ENCODE measurements at regions not wholly inside any gene's neighbourhood (a gene's known extent, or its start where the extent isn't known, plus 50 kb on each side); places are given as distances from the start of the nearest gene placed in this dataset.

- no peak for DNase-seq (ENCODE audit: low read depth in 2 of 2)
Observed at GRCh38 chr2:58914733-58915505, 673.8 kb upstream of the FANCL start.

GRCh38 chr2:58913082-58913726, 672.1 kb upstream of the FANCL start:
- no peak for DNase-seq (ENCODE audit: low read depth in 2 of 2)

GRCh38 chr2:58911877-58912276, 670.8 kb upstream of the FANCL start:
- DNase-seq (ENCODE audit: low read depth in 2 of 2), result no peak

GRCh38 chr2:58908501-58909154, 667.5 kb upstream of the FANCL start:
- DNase-seq (ENCODE audit: low read depth in 2 of 2), result no peak

GRCh38 chr2:58907644-58908043, 666.5 kb upstream of the FANCL start:
- DNase-seq (ENCODE audit: low read depth in 2 of 2), result no peak

GRCh38 chr2:58906081-58906645, 665.0 kb upstream of the FANCL start:
- DNase-seq (ENCODE audit: low read depth in 2 of 2), result no peak

GRCh38 chr2:58904095-58904494, 663.0 kb upstream of the FANCL start:
- DNase-seq (ENCODE audit: low read depth in 2 of 2), result no peak

- DNase-seq (ENCODE audit: low read depth in 2 of 2), result no peak
Observed at GRCh38 chr2:58903427-58903826, 662.3 kb upstream of the FANCL start.

- no peak for DNase-seq (ENCODE audit: low read depth in 2 of 2)
Observed at GRCh38 chr2:58900246-58901027, 659.3 kb upstream of the FANCL start.

GRCh38 chr2:58899692-58900091, 658.6 kb upstream of the FANCL start:
- no peak for DNase-seq (ENCODE audit: low read depth in 2 of 2)

GRCh38 chr2:58896638-58897037, 655.5 kb upstream of the FANCL start:
- no peak for DNase-seq (ENCODE audit: low read depth in 2 of 2)

GRCh38 chr2:58895857-58896256, 654.7 kb upstream of the FANCL start:
- DNase-seq (ENCODE audit: low read depth in 2 of 2), result no peak

- DNase-seq (ENCODE audit: low read depth in 2 of 2), result no peak
Observed at GRCh38 chr2:58893656-58894351, 652.7 kb upstream of the FANCL start.

GRCh38 chr2:58891828-58892377, 650.8 kb upstream of the FANCL start:
- DNase-seq (ENCODE audit: low read depth in 2 of 2), result no peak

GRCh38 chr2:58890865-58891525, 649.9 kb upstream of the FANCL start:
- DNase-seq (ENCODE audit: low read depth in 2 of 2), result no peak

- DNase-seq (ENCODE audit: low read depth in 2 of 2), result no peak
Observed at GRCh38 chr2:58886009-58886408, 644.9 kb upstream of the FANCL start.

- DNase-seq (ENCODE audit: low read depth in 2 of 2), result no peak
Observed at GRCh38 chr2:58879834-58880233, 638.7 kb upstream of the FANCL start.

GRCh38 chr2:58878778-58879177, 637.7 kb upstream of the FANCL start:
- no peak for DNase-seq (ENCODE audit: low read depth in 2 of 2)

GRCh38 chr2:58876126-58876525, 635.0 kb upstream of the FANCL start:
- DNase-seq (ENCODE audit: low read depth in 2 of 2), result no peak

GRCh38 chr2:58875436-58875835, 634.3 kb upstream of the FANCL start:
- DNase-seq (ENCODE audit: low read depth in 2 of 2), result no peak

Data from stimulated activated CD4-positive, alpha-beta T cell treated with anti-CD3 and anti-CD28 coated beads, Interleukin-1b, Interleukin-23, amount 100 ng/mL, for 4 hours (primary cell).